ENCODE measurements at regions not wholly inside any gene's neighbourhood (a gene's known extent, or its start where the extent isn't known, plus 50 kb on each side); places are given as distances from the start of the nearest gene placed in this dataset.
A peak's percentile ranks its signal among the peaks of the same experiment; 100 is the strongest.

GRCh38 chr2:150617351-150617978 lies 130.0 kb upstream of the RND3 start:
- no peak for ATAC-seq
- TF ChIP-seq ARNTL (CRISPR knock-in tag; IDR thresholded peaks at IDR 0.05; ENCODE audit: borderline replicate concordance, low read depth), result no peak
- no peak for TF ChIP-seq ZFP30 (CRISPR knock-in tag; IDR thresholded peaks at IDR 0.05)

DNA sequence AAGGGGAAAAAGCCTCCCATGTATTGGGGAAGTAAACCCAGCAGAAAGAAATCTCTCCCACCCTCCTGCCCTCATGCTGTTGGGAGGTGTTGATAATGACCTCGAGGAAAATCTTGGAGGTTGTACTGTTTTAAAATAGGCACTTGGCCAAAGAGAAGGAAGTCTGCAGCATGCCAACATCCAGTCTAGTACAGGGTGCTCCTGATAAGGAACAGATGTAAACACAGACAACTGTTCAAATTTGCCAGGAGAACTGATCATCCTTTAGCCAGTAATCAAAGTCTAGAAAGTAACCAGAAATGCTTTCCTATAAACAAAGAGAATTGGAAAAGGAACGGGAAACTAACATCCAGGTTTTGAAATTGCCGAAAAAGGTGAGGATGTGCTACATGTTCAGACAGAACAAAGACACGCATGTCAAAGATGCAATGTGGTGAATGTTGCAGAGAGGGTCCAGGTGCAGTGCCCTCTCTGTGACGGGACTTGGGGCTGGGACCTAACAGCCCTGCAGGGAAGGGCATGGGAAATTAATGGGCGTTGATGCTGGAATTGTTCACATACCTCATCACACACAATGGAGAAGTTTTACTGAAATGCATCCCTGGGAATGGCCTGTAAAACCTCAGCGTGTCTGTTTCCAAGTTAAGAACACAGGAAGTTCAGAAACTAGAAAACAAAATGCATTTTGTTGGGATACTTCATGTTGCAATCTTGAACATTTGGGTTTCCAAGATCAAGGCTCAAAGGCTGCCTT lies 125.7 kb upstream of the RND3 start:
- no peak for TF ChIP-seq TCF4 (CRISPR knock-in tag; IDR thresholded peaks at IDR 0.05; ENCODE audit: borderline replicate concordance)
- no peak for TF ChIP-seq CSDC2 (CRISPR knock-in tag; IDR thresholded peaks at IDR 0.05)
- no peak for TF ChIP-seq ZC3H10 (CRISPR knock-in tag; IDR thresholded peaks at IDR 0.05)
- TF ChIP-seq ARNTL (CRISPR knock-in tag; IDR thresholded peaks at IDR 0.05; ENCODE audit: borderline replicate concordance, low read depth), result no peak
- TF ChIP-seq ZFP30 (CRISPR knock-in tag; IDR thresholded peaks at IDR 0.05), result no peak
- no peak for TF ChIP-seq BACH2 (CRISPR knock-in tag; IDR thresholded peaks at IDR 0.05; ENCODE audit: borderline replicate concordance)
- TF ChIP-seq PPARA (CRISPR knock-in tag; IDR thresholded peaks at IDR 0.05; ENCODE audit: borderline replicate concordance), result no peak
- no peak for TF ChIP-seq ISL1 (CRISPR knock-in tag; IDR thresholded peaks at IDR 0.05)
- no peak for TF ChIP-seq ESRRG (CRISPR knock-in tag; IDR thresholded peaks at IDR 0.05)
- no peak for TF ChIP-seq CREB5 (CRISPR knock-in tag; IDR thresholded peaks at IDR 0.05; ENCODE audit: low read depth)
- TF ChIP-seq, protein P1, sequence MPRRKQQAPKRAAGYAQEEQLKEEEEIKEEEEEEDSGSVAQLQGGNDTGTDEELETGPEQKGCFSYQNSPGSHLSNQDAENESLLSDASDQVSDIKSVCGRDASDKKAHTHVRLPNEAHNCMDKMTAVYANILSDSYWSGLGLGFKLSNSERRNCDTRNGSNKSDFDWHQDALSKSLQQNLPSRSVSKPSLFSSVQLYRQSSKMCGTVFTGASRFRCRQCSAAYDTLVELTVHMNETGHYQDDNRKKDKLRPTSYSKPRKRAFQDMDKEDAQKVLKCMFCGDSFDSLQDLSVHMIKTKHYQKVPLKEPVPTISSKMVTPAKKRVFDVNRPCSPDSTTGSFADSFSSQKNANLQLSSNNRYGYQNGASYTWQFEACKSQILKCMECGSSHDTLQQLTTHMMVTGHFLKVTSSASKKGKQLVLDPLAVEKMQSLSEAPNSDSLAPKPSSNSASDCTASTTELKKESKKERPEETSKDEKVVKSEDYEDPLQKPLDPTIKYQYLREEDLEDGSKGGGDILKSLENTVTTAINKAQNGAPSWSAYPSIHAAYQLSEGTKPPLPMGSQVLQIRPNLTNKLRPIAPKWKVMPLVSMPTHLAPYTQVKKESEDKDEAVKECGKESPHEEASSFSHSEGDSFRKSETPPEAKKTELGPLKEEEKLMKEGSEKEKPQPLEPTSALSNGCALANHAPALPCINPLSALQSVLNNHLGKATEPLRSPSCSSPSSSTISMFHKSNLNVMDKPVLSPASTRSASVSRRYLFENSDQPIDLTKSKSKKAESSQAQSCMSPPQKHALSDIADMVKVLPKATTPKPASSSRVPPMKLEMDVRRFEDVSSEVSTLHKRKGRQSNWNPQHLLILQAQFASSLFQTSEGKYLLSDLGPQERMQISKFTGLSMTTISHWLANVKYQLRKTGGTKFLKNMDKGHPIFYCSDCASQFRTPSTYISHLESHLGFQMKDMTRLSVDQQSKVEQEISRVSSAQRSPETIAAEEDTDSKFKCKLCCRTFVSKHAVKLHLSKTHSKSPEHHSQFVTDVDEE (CRISPR knock-in tag; IDR thresholded peaks at IDR 0.05), result no peak
- TF ChIP-seq SNAI2 (CRISPR knock-in tag; IDR thresholded peaks at IDR 0.05), result no peak
- no peak for TF ChIP-seq ZNF8 (CRISPR knock-in tag; IDR thresholded peaks at IDR 0.05)
- ATAC-seq, result peak; percentile 38; the same call in 1 of the 3 replicates

GRCh38 chr2:150610670-150611279 lies 123.3 kb upstream of the RND3 start:
- TF ChIP-seq, protein P2, sequence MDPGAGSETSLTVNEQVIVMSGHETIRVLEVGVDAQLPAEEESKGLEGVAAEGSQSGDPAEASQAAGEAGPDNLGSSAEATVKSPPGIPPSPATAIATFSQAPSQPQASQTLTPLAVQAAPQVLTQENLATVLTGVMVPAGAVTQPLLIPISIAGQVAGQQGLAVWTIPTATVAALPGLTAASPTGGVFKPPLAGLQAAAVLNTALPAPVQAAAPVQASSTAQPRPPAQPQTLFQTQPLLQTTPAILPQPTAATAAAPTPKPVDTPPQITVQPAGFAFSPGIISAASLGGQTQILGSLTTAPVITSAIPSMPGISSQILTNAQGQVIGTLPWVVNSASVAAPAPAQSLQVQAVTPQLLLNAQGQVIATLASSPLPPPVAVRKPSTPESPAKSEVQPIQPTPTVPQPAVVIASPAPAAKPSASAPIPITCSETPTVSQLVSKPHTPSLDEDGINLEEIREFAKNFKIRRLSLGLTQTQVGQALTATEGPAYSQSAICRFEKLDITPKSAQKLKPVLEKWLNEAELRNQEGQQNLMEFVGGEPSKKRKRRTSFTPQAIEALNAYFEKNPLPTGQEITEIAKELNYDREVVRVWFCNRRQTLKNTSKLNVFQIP (CRISPR knock-in tag; IDR thresholded peaks at IDR 0.05; ENCODE audit: borderline replicate concordance, low read depth), result no peak
- TF ChIP-seq CSRNP3 (CRISPR knock-in tag; IDR thresholded peaks at IDR 0.05) (no peak), ZNF8 (CRISPR knock-in tag; IDR thresholded peaks at IDR 0.05) (no peak), CREB5 (CRISPR knock-in tag; IDR thresholded peaks at IDR 0.05; ENCODE audit: low read depth) (no peak)
- ATAC-seq, result peak; percentile 69

DNA sequence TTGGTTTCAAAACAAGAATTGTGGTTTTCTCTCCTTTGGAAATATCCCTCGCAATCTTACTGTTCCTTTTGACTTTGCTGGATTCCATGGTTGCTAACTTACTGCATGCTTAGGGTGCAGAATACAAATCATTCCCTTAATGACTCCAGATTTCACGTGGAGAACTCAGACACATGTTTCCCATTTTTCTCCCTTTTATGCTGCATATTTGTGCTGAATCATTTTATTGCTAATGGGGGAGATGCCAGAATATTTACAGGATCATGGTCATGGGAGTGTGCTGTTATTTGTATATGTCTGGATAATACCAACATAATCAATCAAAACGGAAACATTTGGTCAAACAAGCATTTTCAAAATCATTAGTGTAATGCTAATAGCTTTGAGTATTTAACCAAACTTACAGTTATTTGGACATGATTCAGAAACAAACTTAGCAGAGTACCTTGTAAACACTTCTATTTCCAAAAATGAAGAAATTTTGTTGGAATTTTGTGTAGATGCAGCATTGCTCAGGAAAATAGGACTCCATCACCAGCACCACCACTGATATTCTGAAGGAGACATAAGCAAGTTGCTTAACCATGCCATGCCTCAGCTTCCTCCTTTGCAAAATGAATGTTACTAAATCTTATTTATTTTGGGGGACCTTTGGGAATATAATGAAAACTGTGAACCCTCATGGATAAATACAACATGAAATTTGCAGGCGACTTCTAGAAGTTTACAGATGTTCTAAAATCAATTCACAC lies 122.5 kb upstream of the RND3 start:
- no peak for TF ChIP-seq SNAI2 (CRISPR knock-in tag; IDR thresholded peaks at IDR 0.05)
- TF ChIP-seq ISL1 (CRISPR knock-in tag; IDR thresholded peaks at IDR 0.05), result 0 out of 2 replicates have a peak, but pooled peaks have one; percentile 33
- peak; percentile 84 for ATAC-seq
